AG09309 (cell line): ENCODE measurements at regions not wholly inside any gene's neighbourhood (a gene's known extent, or its start where the extent isn't known, plus 50 kb on each side); places are given as distances from the start of the nearest gene placed in this dataset.
"Not testable (repeated sequence)": the region's sequence is repeated elsewhere in the genome, so short reads cannot be mapped to it uniquely, and the experiment has no call there.

Experiments used
- DNase-seq: peaks from one replicate; pipeline ENCODE4 v3.0.0-alpha.2; 2010; ENCODE audit warnings: low read depth
- H3K4me3 ChIP-seq: 2 replicates; pipeline ENCODE4 v1.5.1; 2011; ENCODE audit warnings: mild to moderate bottlenecking, low read depth, low read length, moderate library complexity; ENCODE audit not compliant: control insufficient read depth
- CTCF ChIP-seq: IDR thresholded peaks from 2 replicates; pipeline ENCODE4 v1.5.1; 2011; ENCODE audit warnings: mild to moderate bottlenecking, low read depth, low read length, inconsistent platforms; ENCODE audit not compliant: insufficient read depth, control insufficient read depth; ENCODE audit errors: missing control alignments

GRCh38 chr5:25094219-25094618, 449.4 kb upstream of the CDH10 start:
- H3K4me3 ChIP-seq, result no peak overlapping the region

GRCh38 chr5:25091921-25092320, 447.1 kb upstream of the CDH10 start:
- no peak for DNase-seq
- H3K4me3 ChIP-seq, result no peak overlapping the region
- no peak for TF ChIP-seq CTCF

More at GRCh38 chr5:25094219-25094618, 449.4 kb upstream of the CDH10 start:
- DNase-seq, result no peak
- no peak for TF ChIP-seq CTCF

- no peak for TF ChIP-seq CTCF
- no peak for DNase-seq
- H3K4me3 ChIP-seq, result no peak overlapping the region
Observed at GRCh38 chr5:25090854-25091253, 446.1 kb upstream of the CDH10 start.

- DNase-seq, result no peak
- H3K4me3 ChIP-seq, result no peak overlapping the region
- no peak for TF ChIP-seq CTCF
Observed at GRCh38 chr5:25090275-25090674, 445.5 kb upstream of the CDH10 start.

GRCh38 chr5:25088689-25089088, 443.9 kb upstream of the CDH10 start:
- not testable (repeated sequence) for H3K4me3 ChIP-seq, DNase-seq

GRCh38 chr5:25083261-25083660, 438.5 kb upstream of the CDH10 start:
- H3K4me3 ChIP-seq, DNase-seq: not testable (repeated sequence)

GRCh38 chr5:25066239-25066638, 421.5 kb upstream of the CDH10 start:
- no peak for DNase-seq
- TF ChIP-seq CTCF, result no peak
- no peak overlapping the region for H3K4me3 ChIP-seq

GRCh38 chr5:25064306-25064705, 419.5 kb upstream of the CDH10 start:
- TF ChIP-seq CTCF, result no peak
- DNase-seq, result no peak
- H3K4me3 ChIP-seq, result no peak overlapping the region
